ENCODE measurements at regions not wholly inside any gene's neighbourhood (a gene's known extent, or its start where the extent isn't known, plus 50 kb on each side); places are given as distances from the start of the nearest gene placed in this dataset.

GRCh38 chr7:121810831-121811672 lies 61.9 kb upstream of the PTPRZ1 start:
- no peak for DNase-seq

GRCh38 chr7:121807078-121807477 lies 65.9 kb upstream of the PTPRZ1 start:
- DNase-seq = no peak

GRCh38 chr7:121803039-121803438 lies 69.9 kb upstream of the PTPRZ1 start:
- DNase-seq = no peak

- DNase-seq = no peak
Observed at GRCh38 chr7:121800916-121801675, 71.9 kb upstream of the PTPRZ1 start.

- no peak for DNase-seq
Observed at GRCh38 chr7:121798896-121799295, 74.1 kb upstream of the PTPRZ1 start.

GRCh38 chr7:121798453-121798840 lies 74.5 kb upstream of the PTPRZ1 start:
- no peak for DNase-seq

- peak; percentile 64 for DNase-seq
Observed at GRCh38 chr7:121797657-121798452, 75.1 kb upstream of the PTPRZ1 start.

GRCh38 chr7:121796936-121797656 lies 75.9 kb upstream of the PTPRZ1 start:
- DNase-seq = no peak

GRCh38 chr7:121796381-121796780 lies 76.6 kb upstream of the PTPRZ1 start:
- no peak for DNase-seq

GRCh38 chr7:121795736-121796135 lies 77.2 kb upstream of the PTPRZ1 start:
- DNase-seq = no peak

- DNase-seq = no peak
Observed at GRCh38 chr7:121793716-121794115, 79.2 kb upstream of the PTPRZ1 start.

GRCh38 chr7:121777672-121778071 lies 95.3 kb upstream of the PTPRZ1 start:
- no peak for DNase-seq

- DNase-seq = no peak
Observed at GRCh38 chr7:121774563-121774962, 98.4 kb upstream of the PTPRZ1 start.

- DNase-seq = no peak
Observed at GRCh38 chr7:121766676-121767075, 106.3 kb upstream of the PTPRZ1 start.

GRCh38 chr7:121761399-121761798 lies 111.6 kb upstream of the PTPRZ1 start:
- DNase-seq = no peak

GRCh38 chr7:121755818-121756552 lies 117.0 kb upstream of the PTPRZ1 start:
- DNase-seq = no peak

GRCh38 chr7:121755286-121755685 lies 117.7 kb upstream of the PTPRZ1 start:
- no peak for DNase-seq

- DNase-seq = no peak
Observed at GRCh38 chr7:121753944-121754343, 119.0 kb upstream of the PTPRZ1 start.

GRCh38 chr7:121752706-121753105 lies 120.3 kb upstream of the PTPRZ1 start:
- no peak for DNase-seq

- no peak for DNase-seq
Observed at GRCh38 chr7:121748546-121748945, 124.4 kb upstream of the PTPRZ1 start.

- DNase-seq = no peak
Observed at GRCh38 chr7:121745856-121746255, 127.1 kb upstream of the PTPRZ1 start.

All from occipital lobe (tissue), 1 donor.